HG03108 (cell line): ENCODE measurements at regions not wholly inside any gene's neighbourhood (a gene's known extent, or its start where the extent isn't known, plus 50 kb on each side); places are given as distances from the start of the nearest gene placed in this dataset.
"Not testable (repeated sequence)": the region's sequence is repeated elsewhere in the genome, so short reads cannot be mapped to it uniquely, and the experiment has no call there.

Experiments used
- ATAC-seq: cut with Tn5 transposase; IDR thresholded peaks from one replicate; pipeline ENCODE4 v1.9.1; 2021; ENCODE audit warnings: moderate library complexity; ENCODE audit not compliant: unreplicated experiment

DNA sequence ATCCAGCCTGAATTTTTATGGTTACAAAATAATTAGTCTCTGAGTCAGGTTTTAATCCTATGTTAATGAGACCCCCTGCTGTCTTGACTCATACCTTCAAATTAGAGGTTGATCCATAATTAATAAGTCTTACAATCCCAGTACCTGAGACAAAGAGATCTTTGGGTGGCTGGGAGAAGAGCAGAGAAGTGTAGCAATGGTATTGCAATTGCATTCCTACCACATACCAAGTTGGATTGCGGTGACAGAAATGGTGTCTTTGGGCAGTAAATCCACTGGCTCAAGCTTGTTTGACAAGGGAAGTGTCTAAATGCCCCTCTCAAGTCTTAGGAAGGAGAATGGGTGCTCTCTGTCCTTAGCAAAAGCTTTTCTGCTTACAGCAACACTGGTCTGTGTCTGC is 150.4 kb downstream of the BTBD3 start:
- ATAC-seq = no peak

- no peak for ATAC-seq
Measured at GRCh38 chr20:12069181-12069580, 151.5 kb downstream of the BTBD3 start.

DNA sequence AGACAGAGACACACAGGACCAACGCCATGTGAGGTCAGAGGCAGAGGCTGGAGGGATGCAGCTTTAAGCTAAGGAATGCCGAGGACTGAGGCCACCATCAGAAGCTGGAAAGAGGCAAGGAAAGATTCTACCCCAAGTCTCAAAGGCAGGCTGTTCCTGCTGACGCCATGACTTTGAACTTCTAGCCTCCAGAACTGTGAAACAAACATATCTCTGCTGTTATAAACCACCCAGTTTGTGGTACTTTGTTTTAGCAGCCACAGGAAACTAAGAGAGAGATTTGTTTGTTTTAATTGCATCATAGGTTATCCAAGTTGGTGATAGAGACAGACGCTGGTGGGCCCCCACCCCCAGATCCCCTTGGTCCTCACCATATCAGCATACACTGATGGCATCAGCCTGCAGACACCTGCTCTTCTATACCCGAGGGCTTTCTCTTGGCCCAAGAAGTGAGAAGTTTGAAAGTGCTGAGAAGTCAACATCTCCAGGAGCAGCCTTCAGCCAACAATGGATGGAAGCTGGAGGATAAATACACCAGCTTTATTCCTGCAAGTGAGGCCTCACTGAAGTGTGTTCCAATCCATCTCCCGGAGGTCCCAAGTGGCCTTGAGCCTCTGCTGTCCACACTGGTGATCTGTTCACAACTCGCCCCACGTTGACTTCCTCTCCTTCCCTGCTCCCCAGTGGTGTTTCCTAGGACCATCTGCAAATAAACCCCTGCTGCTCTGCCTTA is 154.7 kb downstream of the BTBD3 start:
- no peak for ATAC-seq

DNA sequence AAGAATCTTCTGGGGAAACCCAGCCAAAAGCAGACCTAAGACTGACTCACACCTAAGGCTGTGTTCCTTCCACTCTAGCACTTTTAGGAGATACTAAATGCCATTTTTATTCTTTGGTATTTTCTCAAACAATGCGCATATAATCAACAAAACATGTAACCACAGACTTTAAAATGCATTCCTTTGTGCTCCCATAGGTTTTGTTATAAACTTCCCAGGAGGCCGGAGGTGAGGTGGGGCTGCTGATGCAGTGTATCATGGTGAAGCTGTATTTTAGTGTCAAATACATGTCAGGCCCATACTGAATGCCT is 155.2 kb downstream of the BTBD3 start:
- no peak for ATAC-seq

DNA sequence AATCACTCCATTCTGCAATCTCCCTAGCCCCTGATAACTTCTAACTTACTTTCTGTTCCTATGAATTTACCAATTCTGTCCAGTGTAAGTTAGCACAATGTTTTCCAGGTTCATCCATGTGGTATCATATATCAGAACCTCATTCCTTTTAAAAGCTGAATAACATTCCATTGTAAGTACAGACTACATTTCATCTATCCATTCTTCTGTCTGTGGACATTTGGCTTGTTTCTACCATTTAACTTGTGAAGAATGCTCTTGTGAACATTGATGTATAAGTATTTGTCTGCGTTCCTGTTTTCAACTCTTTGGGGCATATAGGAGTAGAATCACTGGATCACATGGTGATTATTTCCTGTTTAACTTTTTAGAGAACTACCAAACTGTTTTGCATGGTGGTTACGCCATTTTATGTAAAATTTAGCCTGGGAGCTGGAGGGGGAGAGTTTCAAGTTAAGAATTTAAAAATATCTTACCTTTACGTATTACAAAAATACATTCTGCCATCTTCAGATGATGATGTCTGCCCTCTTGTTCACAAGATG is 156.5 kb downstream of the BTBD3 start:
- ATAC-seq = no peak

GRCh38 chr20:12076200-12076599 is 158.5 kb downstream of the BTBD3 start:
- no peak for ATAC-seq

DNA sequence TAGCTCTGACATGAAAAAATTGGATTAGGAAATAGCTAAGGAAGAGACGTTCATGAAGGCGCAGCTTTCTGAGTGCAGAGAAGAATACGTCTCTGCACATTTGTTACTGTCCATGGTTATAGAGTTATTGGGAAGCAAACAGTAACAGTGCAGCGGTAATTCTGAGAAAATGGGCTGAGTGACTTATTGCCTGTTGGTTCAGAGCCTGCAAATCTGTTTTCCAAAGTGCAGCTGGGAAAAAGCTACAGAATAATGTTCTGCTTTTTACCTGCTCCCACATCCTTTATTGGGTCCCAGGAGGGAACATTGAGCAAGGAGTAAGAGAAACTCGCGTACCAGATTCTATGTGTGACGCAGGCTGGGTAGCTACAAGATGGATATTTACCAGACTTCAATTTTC is 160.2 kb downstream of the BTBD3 start:
- ATAC-seq = no peak

GRCh38 chr20:12079490-12079889 is 161.8 kb downstream of the BTBD3 start:
- ATAC-seq = no peak

DNA sequence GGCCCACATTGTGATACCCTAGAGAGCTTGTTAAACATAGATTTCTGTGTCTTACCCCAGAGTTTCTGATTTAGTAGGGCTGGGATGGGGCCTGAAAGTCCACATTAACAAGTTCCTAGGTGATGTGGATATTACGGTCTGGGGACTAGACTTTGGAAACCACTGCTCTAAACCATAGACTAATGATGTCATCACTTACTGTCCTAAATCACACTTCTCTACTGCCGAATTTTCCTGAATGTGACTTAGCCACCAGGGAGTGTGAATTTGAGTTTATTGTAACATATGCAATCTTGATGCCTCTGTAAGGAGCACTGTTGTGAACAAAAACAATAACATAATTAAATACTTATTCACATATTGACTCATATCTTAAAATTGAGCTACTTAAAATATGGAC is 165.6 kb downstream of the BTBD3 start:
- no peak for ATAC-seq

DNA sequence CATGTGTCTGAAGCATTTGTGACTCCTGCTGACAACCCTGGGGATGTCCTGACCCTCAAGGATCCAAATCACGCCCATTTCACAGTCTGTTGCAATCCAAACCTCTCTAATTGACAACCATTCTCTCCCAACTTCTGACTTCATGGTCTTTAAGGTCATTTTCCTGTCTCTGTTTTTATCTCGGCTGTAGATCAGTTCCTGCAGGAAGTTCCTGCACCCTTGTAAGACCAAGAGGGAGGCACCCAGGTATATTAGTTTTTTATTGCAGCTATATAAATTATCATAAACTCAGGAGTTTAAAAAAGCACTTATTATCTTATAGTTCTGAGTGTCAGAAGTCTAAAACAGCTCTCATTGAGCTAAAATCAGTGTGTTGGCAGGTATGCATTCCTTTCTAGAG is 166.8 kb downstream of the BTBD3 start:
- no peak for ATAC-seq

DNA sequence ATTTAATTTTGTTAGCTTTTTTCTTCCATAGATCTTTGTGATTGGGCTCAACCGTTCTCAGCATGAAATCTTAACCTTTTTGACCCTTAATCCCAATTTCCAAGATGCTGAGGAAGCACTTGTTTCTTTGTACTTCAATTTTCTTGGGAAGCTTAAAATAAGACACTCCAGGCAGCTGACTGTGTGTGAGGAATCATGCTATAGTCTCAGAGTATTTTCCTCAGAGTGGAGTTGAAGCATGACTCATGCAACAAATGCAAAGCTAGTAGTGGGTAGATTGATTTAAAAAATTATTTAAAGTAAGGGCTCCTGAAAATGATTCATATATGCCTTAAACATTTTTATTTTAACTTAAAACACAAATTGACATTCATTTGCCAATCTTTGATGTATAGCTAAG is 168.7 kb downstream of the BTBD3 start:
- ATAC-seq = no peak

DNA sequence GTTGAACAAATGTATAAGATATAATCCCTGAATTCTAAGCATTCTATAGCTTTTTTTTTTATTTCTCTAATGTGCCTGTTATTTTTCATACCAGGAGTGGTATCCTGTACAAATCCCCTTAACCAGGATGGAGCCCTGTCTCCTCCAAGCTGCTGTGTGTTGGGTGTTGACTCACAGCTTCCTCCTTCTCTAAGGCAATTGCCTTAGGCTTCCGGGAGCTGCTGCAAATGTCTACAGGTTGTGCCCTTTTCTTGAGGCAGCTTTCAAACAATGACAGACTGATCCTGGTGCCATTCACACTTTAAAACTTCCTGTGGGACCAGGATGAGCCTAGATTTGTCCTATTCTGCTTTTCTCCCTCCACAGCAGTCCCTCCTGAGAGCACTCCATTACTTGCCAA is 173.2 kb downstream of the BTBD3 start:
- no peak for ATAC-seq

DNA sequence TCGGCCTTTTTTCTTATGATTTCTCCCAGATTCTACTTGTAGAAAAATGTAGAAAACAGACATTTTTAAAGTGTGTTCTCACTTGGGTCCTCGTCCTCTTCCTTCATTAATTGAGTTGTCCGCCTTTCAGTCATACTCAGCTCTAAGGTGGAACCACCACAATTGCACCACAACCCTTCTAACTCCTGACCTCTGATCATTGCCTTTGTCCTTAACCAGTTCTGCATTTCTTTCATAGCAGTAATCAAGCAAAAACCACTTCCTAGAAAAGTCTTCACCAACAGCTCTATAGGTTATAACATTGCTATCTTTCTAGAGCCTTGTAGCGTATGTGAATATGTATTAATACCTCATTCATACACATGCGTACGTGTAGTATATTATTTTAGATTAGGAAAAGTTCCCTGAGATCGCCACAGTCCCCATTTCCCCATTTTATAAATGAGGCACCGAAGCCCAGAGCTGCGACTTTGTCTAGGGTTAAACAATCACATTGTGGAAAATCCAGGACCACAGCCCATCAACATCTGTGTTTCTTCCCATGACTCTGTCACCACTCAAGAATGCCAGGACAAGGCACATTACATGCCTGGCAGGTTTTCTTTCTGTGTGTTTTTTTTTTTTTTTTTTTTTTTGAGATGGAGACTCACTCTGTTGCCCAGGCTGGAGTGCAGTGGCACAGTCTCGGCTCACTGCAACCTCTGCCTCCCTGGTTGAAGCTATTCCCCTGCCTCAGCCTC is 175.5 kb downstream of the BTBD3 start:
- no peak for ATAC-seq

DNA sequence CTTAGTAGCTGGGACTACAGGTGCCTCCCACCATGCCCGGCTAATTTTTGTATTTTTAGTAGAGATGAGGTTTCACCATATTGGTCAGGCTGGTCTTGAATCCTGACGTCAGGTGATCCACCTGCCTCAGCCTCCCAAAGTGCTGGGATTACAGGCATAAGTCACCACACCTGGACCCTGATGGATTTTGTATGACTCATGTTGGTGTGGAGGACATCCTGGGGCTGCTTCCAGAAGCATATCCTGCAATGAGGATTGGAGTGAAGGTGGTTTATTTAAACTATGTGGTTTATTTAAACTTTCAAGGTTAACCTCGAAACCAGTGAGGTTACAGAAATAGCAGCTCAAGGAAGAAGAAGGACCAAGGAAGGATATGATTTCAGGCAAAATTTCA is 176.1 kb downstream of the BTBD3 start:
- ATAC-seq = not testable (repeated sequence)

- no peak for ATAC-seq
Measured at GRCh38 chr20:12095180-12095920, 177.7 kb downstream of the BTBD3 start.

GRCh38 chr20:12098421-12098820 is 180.7 kb downstream of the BTBD3 start:
- ATAC-seq = no peak

- ATAC-seq = no peak
Measured at GRCh38 chr20:12108846-12109245, 191.2 kb downstream of the BTBD3 start.

GRCh38 chr20:12110274-12110673 is 192.6 kb downstream of the BTBD3 start:
- ATAC-seq = no peak

GRCh38 chr20:12110711-12111110 is 193.0 kb downstream of the BTBD3 start:
- no peak for ATAC-seq

GRCh38 chr20:12111431-12112088 is 193.9 kb downstream of the BTBD3 start:
- no peak for ATAC-seq

DNA sequence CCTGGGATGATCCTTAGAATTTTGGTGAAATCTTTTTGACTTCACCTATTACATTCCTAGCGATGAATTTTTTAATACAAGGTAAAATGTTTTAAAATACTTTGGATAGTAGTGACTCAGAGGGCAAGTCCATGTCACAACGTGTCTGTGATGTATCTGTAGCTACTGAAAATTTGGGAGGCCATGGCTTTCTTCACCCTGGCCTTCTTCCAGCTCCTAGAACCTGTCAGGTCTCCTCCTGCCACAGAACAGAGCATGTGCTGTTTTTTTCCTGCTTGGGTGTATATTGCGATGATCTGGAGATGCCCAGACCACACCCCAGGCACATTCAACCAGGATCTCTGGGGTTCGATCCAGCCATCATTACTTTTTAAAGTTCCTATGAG is 194.4 kb downstream of the BTBD3 start:
- no peak for ATAC-seq
